Heart right ventricle (tissue), 16 donors: ENCODE measurements at regions not wholly inside any gene's neighbourhood (a gene's known extent, or its start where the extent isn't known, plus 50 kb on each side); places are given as distances from the start of the nearest gene placed in this dataset.
"Not testable (repeated sequence)": the region's sequence is repeated elsewhere in the genome, so short reads cannot be mapped to it uniquely, and the experiment has no call there.

Experiments used
- ATAC-seq, 8 donors: fragments of 200-7000 bp; cut with Tn5 transposase; one replicate each; pipeline ENCODE4 v1.9.1; 2020; ENCODE audit warnings: mild to moderate bottlenecking in 8 of 8, moderate library complexity in 8 of 8, moderate number of reproducible peaks in 1 of 8
- DNase-seq, 2 donors: peaks; one replicate each; pipeline ENCODE4 v3.0.0-alpha.2; 2020
- H3K27ac ChIP-seq, 10 donors: fragments of 200-600 bp; sonication (generic) in 2 of 10; one replicate each; pipeline versions ENCODE4 v1.5.0 to v1.8.0; 2020 to 2022; ENCODE audit warnings: mild to moderate bottlenecking in 3 of 10
- H3K27me3 ChIP-seq, 7 donors: fragments of 200-600 bp; one replicate each; pipeline ENCODE4 v1.8.0; 2021 to 2022; ENCODE audit warnings: mild to moderate bottlenecking in 2 of 7
- H3K36me3 ChIP-seq, 9 donors: fragments of 200-600 bp; sonication (generic) in 1 of 9; one replicate each; pipeline versions ENCODE4 v1.5.0 to v1.8.0; 2020 to 2022; ENCODE audit warnings: mild to moderate bottlenecking in 2 of 9
- H3K4me1 ChIP-seq, 9 donors: fragments of 200-600 bp; sonication (generic) in 1 of 9; one replicate each; pipeline versions ENCODE4 v1.5.0 to v1.8.0; 2020 to 2022; ENCODE audit warnings: mild to moderate bottlenecking in 4 of 9
- H3K4me3 ChIP-seq, 10 donors: fragments of 200-600 bp; sonication (generic) in 2 of 10; one replicate each; pipeline versions ENCODE4 v1.5.0 to v1.8.0; 2020 to 2022; ENCODE audit warnings: mild to moderate bottlenecking in 7 of 10, moderate library complexity in 2 of 10
- H3K9me3 ChIP-seq, 11 donors: fragments of 200-600 bp in 10 of 11; sonication (generic) in 2 of 11; one replicate each; pipeline versions ENCODE4 v1.5.0 to v1.8.0; 2013 to 2022; ENCODE audit warnings: mild to moderate bottlenecking in 2 of 11, control low read depth in 1 of 11, moderate library complexity in 1 of 11
- CTCF ChIP-seq, 9 donors: fragments of 200-600 bp; sonication (generic) in 2 of 9; IDR thresholded peaks; one replicate each; pipeline versions ENCODE4 v1.5.0 to v1.8.0; 2021 to 2022; ENCODE audit warnings: antibody characterized with exemption in 9 of 9, mild to moderate bottlenecking in 5 of 9, moderate library complexity in 1 of 9
- WGBS, 2 donors: extraction: QIAGEN DNeasy Blood & Tissue Kit; methylation state at CpG; one replicate each; pipeline ENCODE4 v1.1.7; 2013; ENCODE audit warnings: inconsistent platforms in 1 of 2; 5-methylcytosine and 5-hydroxymethylcytosine counted together
- intact Hi-C, 10 donors: fragments of 100-400 bp; cut with DNase I; formaldehyde crosslinking; loops; one replicate each; pipeline versions ENCODE4 v1.11.1 to v1.14.2; 2022
- donor health status: Arrhythmogenic right ventricular cardiomyopathy.
- donor health status: ischemic (EF 13 %, LVEDD 7.1; RV severe dilation, severe dysfunction).
- donor health status: healthy with polysubstance abuse.
- donor health status: DM: no; HTN: yes; CAD: no.
- donor health status: DM: no; HTN: no; CAD: no.
- donor health status: ischemic (EF 25% LVEDD 6.9; RV normal size, moderate dysfunction).
- donor health status: ischemic (EF 25% LVEDD 5.7; RV mildly dilated, moderate dysfunction).
- donor health status: healthy.
- donor health status: DM: yes; HTN: yes; CAD: no.
- donor health status: Ischemic cardiomyopathy.
- donor health status: ischemic (EF 35%, LVEDD 5.7; RV mildly dilated, moderate dysfunction).
- donor health status: nonischemic (EF 11% LVEDD 7.7; RV severe dilation, severe dysfunction).
- donor health status: DM: yes; HTN: yes; CAD: no.
- donor health status: PGD.
- donor health status: ischemic (EF 29% LVEDD 5.4; RV normal size, mild dysfunction).
- donor health status: nonischemic (EF 23%, LVEDD 6.1; RV moderate dilation, normal function).

GRCh38 chr15:29517829-29518228 is 248.2 kb upstream of the NSMCE3 start:
- no peak for DNase-seq
- TF ChIP-seq CTCF (IDR thresholded peaks at IDR 0.05), result no peak
- Histone ChIP-seq H3K4me1 (peaks cover 0 to 20% (median 0%) of the 10 kb centered on the region in 9 donors), H3K36me3 (no peaks in the 10 kb centered on the region), H3K4me3 (no peak overlapping the region), H3K9me3 (peaks cover 0 to 13% (median 0%) of the 10 kb centered on the region in 11 donors), H3K27me3 (peaks cover 0 to 4% (median 0%) of the 10 kb centered on the region in 7 donors), H3K27ac (no peak overlapping the region)
- 92 to 95% methylated on average over 4 of the region's 4 CpGs for WGBS, 2 donors
- no peak for ATAC-seq
- intact Hi-C loops, result no loop called here

DNA sequence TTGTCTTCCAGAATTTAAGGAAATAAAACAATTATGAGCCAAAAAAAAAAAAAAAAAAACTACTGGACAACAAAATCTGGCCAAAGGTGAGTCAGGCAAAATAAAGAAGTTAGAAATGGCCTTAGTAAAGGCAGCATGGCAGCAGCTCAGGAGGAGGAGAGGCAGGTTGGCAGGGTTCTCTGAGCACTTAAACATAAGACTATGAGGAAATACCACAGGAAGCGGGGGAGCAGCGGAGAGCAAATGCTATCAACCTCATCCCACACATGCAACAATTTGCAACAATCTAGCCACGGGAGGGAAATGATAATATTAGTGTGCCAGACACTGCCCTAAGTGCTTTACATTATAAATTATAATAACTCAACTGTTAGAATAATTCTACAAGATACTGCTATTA is 247.3 kb upstream of the NSMCE3 start:
- Histone ChIP-seq H3K27me3 (no peaks in the 10 kb centered on the region), H3K4me3 (no peak overlapping the region), H3K4me1 (peaks cover 0 to 20% (median 0%) of the 10 kb centered on the region in 9 donors), H3K9me3 (peaks cover 0 to 13% (median 0%) of the 10 kb centered on the region in 11 donors), H3K27ac (no peak overlapping the region), H3K36me3 (no peaks in the 10 kb centered on the region)
- intact Hi-C loops, result no loop called here
- ATAC-seq (no peak), DNase-seq (no peak)
- 37 to 50% methylated on average over 3 of the region's 3 CpGs for WGBS, 2 donors
- TF ChIP-seq CTCF (IDR thresholded peaks at IDR 0.05), result no peak

DNA sequence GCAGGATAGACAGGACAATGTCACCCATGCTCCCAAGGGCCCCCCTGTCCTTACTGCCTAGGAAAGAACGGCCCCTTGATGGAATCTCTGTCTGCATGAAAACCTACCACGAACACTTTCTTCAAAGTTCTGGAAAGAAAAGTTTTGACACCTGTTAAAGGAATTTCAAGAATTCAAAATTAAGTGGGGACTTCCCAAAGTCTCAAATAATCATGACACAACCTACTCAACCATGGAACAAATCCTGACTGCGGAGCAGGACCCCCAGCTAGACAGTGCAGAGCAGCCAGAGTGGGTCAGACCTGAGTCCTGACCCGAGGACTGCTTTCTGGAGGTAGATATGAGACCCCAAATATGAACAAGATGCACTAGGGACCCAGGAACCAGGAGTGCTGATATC is 245.3 kb upstream of the NSMCE3 start:
- DNase-seq (no peak), ATAC-seq (no peak)
- intact Hi-C loops, result no loop called here
- H3K27ac ChIP-seq, result no peak overlapping the region
- no peak for TF ChIP-seq CTCF (IDR thresholded peaks at IDR 0.05)
- peaks cover 0 to 20% (median 0%) of the 10 kb centered on the region in 9 donors for H3K4me1 ChIP-seq
- H3K4me3 ChIP-seq, result no peak overlapping the region
- WGBS, 2 donors, result 81 to 84% methylated on average over 4 of the region's 4 CpGs
- H3K9me3 ChIP-seq, result peaks cover 0 to 10% (median 0%) of the 10 kb centered on the region in 11 donors
- no peaks in the 10 kb centered on the region for H3K27me3 ChIP-seq
- H3K36me3 ChIP-seq, result no peaks in the 10 kb centered on the region

- 73 to 77% methylated on average over 4 of the region's 4 CpGs for WGBS, 2 donors
- intact Hi-C loops, result no loop called here
- Histone ChIP-seq H3K27ac (no peak overlapping the region), H3K9me3 (peaks cover 0 to 27% (median 0%) of the 10 kb centered on the region in 11 donors), H3K4me1 (peaks cover 0 to 2% (median 0%) of the 10 kb centered on the region in 9 donors), H3K36me3 (no peaks in the 10 kb centered on the region), H3K4me3 (no peak overlapping the region), H3K27me3 (no peaks in the 10 kb centered on the region)
- DNase-seq (no peak), ATAC-seq (no peak)
- TF ChIP-seq CTCF (IDR thresholded peaks at IDR 0.05), result no peak
Observed at GRCh38 chr15:29511663-29512062, 242.0 kb upstream of the NSMCE3 start.

DNA sequence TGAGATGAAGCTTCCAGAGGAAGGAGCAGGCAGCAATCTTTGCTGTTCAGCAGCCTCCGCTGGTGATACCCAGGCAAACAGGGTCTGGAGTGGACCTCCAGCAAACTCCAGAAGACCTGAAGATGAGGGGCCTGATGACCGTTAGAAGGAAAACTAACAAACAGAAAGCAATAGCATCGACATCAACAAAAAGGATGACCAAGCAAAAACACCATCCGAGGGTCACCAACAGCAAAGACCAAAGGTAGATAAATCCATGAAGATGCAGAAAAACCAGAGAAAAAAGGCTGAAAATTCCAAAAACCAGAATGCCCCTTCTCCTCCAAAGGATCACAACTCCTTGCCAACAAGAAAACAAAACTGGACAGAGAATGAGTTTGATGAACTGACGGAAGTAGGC is 235.9 kb upstream of the NSMCE3 start:
- not testable (repeated sequence) for DNase-seq, H3K4me1 ChIP-seq, ATAC-seq, H3K27ac ChIP-seq, H3K36me3 ChIP-seq, H3K4me3 ChIP-seq, H3K27me3 ChIP-seq
- WGBS, 2 donors, result 91 to 93% methylated on average over 5 of the region's 5 CpGs
- intact Hi-C loops, result loop anchor here in 1 of 10 donors (5.0 kb wide), 1 partner anchor 48 kb away; no protein-coding TSS in a partner anchor
- peaks cover 0 to 27% (median 0%) of the 10 kb centered on the region in 11 donors for H3K9me3 ChIP-seq
